Adrenal gland (tissue), 9 donors: ENCODE measurements at regions not wholly inside any gene's neighbourhood (a gene's known extent, or its start where the extent isn't known, plus 50 kb on each side); places are given as distances from the start of the nearest gene placed in this dataset.

Experiments used
- DNase-seq, 7 donors: peaks; one replicate each; pipeline ENCODE4 v3.0.0-alpha.2; 2019 to 2020
- H3K27ac ChIP-seq, 5 donors: fragments of 200-600 bp; sonication (generic) in 4 of 5; 1 replicate in 3 of 5; 2 replicates in 2 of 5; pipeline versions ENCODE4 v1.5.1 to v1.8.0; 2016 to 2020; ENCODE audit warnings: mild to moderate bottlenecking in 1 of 5
- H3K27me3 ChIP-seq: fragments of 200-600 bp; 2 replicates; pipeline ENCODE4 v1.8.0; 2021
- H3K36me3 ChIP-seq, 2 donors: fragments of 200-600 bp; replicated peaks in 1 of 2; 1 replicate in 1 of 2; 2 replicates in 1 of 2; pipeline versions ENCODE4 v1.5.1 to v1.8.0; 2018 to 2022
- H3K4me1 ChIP-seq, 2 donors: fragments of 200-600 bp; replicated peaks in 1 of 2; 1 replicate in 1 of 2; 2 replicates in 1 of 2; pipeline versions ENCODE4 v1.5.1 to v1.8.0; 2018 to 2021
- H3K4me3 ChIP-seq, 4 donors: fragments of 200-600 bp; sonication (generic) in 3 of 4; one replicate each; pipeline ENCODE4 v1.5.1; 2016 to 2018
- H3K9me3 ChIP-seq, 3 donors: fragments of 200-600 bp; sonication (generic) in 1 of 3; replicated peaks in 1 of 3; 1 replicate in 2 of 3; 2 replicates in 1 of 3; pipeline versions ENCODE4 v1.5.1 to v1.8.0; 2016 to 2021
- CTCF ChIP-seq, 6 experiments: fragments of 450-650 bp in 4 of 6; fragments of 200-600 bp in 2 of 6; sonication (generic) in 1 of 6; IDR thresholded peaks; 1 replicate in 5 of 6; 2 replicates in 1 of 6; pipeline versions ENCODE4 v1.5.1 to v1.8.0; 2016 to 2021; ENCODE audit warnings: antibody characterized with exemption in 6 of 6, mild to moderate bottlenecking in 2 of 6, moderate library complexity in 1 of 6
- POLR2A ChIP-seq, 2 donors: fragments of 450-650 bp; IDR thresholded peaks; one replicate each; pipeline ENCODE4 v1.6.1; 2017; ENCODE audit warnings: antibody characterized with exemption in 2 of 2, mild to moderate bottlenecking in 2 of 2, moderate library complexity in 1 of 2
- WGBS, 4 donors: extraction: QIAGEN DNeasy Blood & Tissue Kit in 2 of 4; methylation state at CpG; one replicate each; pipeline versions ENCODE4 v1.1.5 to v1.1.7; 2013 to 2017; 5-methylcytosine and 5-hydroxymethylcytosine counted together
- intact Hi-C, 2 donors: fragments of 100-400 bp; cut with DNase I; formaldehyde crosslinking; loops; one replicate each; pipeline versions ENCODE4 v1.14.1 to v1.15.0; 2022 to 2023
- donor health status: healthy with polysubstance abuse.
- donor health status: Bipolar disorder and iron deficiency.
- donor health status: DM: yes; HTN: yes; CAD: no.
- donor health status: DM: no; HTN: no; CAD: no.
- donor health status: DM: no; HTN: no; CAD: no.

GRCh38 chr13:88000239-88000638, 329.1 kb downstream of the SLITRK5 start:
- TF ChIP-seq POLR2A (IDR thresholded peaks at IDR 0.05) = no peak
- TF ChIP-seq CTCF (IDR thresholded peaks at IDR 0.05) = no peak
- H3K4me1 ChIP-seq = no peaks in the 10 kb centered on the region
- peaks cover 0 to 6% (median 0%) of the 10 kb centered on the region in 3 donors for H3K9me3 ChIP-seq
- 44 to 86% (median 81%) methylated on average over 2 to 3 of the region's 3 CpGs; no CpG with 5 or more reads in 1 of the 4 donors for WGBS, 4 donors
- H3K27me3 ChIP-seq = no peaks in the 10 kb centered on the region
- H3K4me3 ChIP-seq = no peak overlapping the region
- no peaks in the 10 kb centered on the region for H3K36me3 ChIP-seq
- intact Hi-C loops = no loop called here
- no peak for DNase-seq
- no peak overlapping the region for H3K27ac ChIP-seq

GRCh38 chr13:88000787-88001186, 329.6 kb downstream of the SLITRK5 start:
- WGBS, 4 donors = 33 to 81% (median 60%) methylated on average over 1 to 2 of the region's 2 CpGs
- intact Hi-C loops = no loop called here
- Histone ChIP-seq H3K4me3 (no peak overlapping the region), H3K36me3 (no peaks in the 10 kb centered on the region), H3K9me3 (peaks cover 0 to 6% (median 0%) of the 10 kb centered on the region in 3 donors), H3K4me1 (no peaks in the 10 kb centered on the region), H3K27me3 (no peaks in the 10 kb centered on the region), H3K27ac (no peak overlapping the region)
- TF ChIP-seq POLR2A (IDR thresholded peaks at IDR 0.05) (no peak), CTCF (IDR thresholded peaks at IDR 0.05) (no peak)
- no peak for DNase-seq

GRCh38 chr13:88005188-88005587, 334.0 kb downstream of the SLITRK5 start:
- 58 to 75% (median 65%) methylated on average over 2 of the region's 2 CpGs for WGBS, 4 donors
- intact Hi-C loops = no loop called here

GRCh38 chr13:88014527-88014926, 343.4 kb downstream of the SLITRK5 start:
- no peak for DNase-seq
- peaks cover 0 to 5% (median 0%) of the 10 kb centered on the region in 3 donors for H3K9me3 ChIP-seq
- intact Hi-C loops = no loop called here
- TF ChIP-seq CTCF (IDR thresholded peaks at IDR 0.05) = no peak
- TF ChIP-seq POLR2A (IDR thresholded peaks at IDR 0.05) = no peak
- WGBS, 4 donors = 45 to 60% (median 52%) methylated on average over 2 of the region's 2 CpGs
- no peak overlapping the region for H3K4me3 ChIP-seq
- no peaks in the 10 kb centered on the region for H3K36me3 ChIP-seq
- no peaks in the 10 kb centered on the region for H3K4me1 ChIP-seq
- no peak overlapping the region for H3K27ac ChIP-seq
- H3K27me3 ChIP-seq = no peaks in the 10 kb centered on the region

More at GRCh38 chr13:88005188-88005587, 334.0 kb downstream of the SLITRK5 start:
- Histone ChIP-seq H3K27ac (no peak overlapping the region), H3K9me3 (no peaks in the 10 kb centered on the region), H3K4me3 (no peak overlapping the region), H3K36me3 (no peaks in the 10 kb centered on the region), H3K4me1 (no peaks in the 10 kb centered on the region), H3K27me3 (no peaks in the 10 kb centered on the region)
- DNase-seq = no peak
- TF ChIP-seq CTCF (IDR thresholded peaks at IDR 0.05) = no peak
- TF ChIP-seq POLR2A (IDR thresholded peaks at IDR 0.05) = no peak
